Endothelial cell (in vitro differentiated cells): ENCODE measurements at regions not wholly inside any gene's neighbourhood (a gene's known extent, or its start where the extent isn't known, plus 50 kb on each side); places are given as distances from the start of the nearest gene placed in this dataset.

Experiments used
- DNase-seq: peaks from one replicate; pipeline ENCODE4 v3.0.0; 2021; ENCODE audit warnings: low spot score
- H3K27ac Mint-ChIP-seq: one replicate; pipeline ENCODE4 v1.8.0; 2021; ENCODE audit warnings: mixed read lengths, inconsistent platforms; ENCODE audit not compliant: unreplicated experiment
- H3K27me3 Mint-ChIP-seq: one replicate; pipeline ENCODE4 v1.8.0; 2021; ENCODE audit warnings: mild to moderate bottlenecking, moderate library complexity, mixed read lengths, inconsistent platforms; ENCODE audit not compliant: unreplicated experiment
- H3K36me3 Mint-ChIP-seq: one replicate; pipeline ENCODE4 v1.8.0; 2021; ENCODE audit warnings: mild to moderate bottlenecking, low read depth, mixed read lengths, inconsistent platforms; ENCODE audit not compliant: unreplicated experiment
- H3K4me1 Mint-ChIP-seq: one replicate; pipeline ENCODE4 v1.8.0; 2021; ENCODE audit warnings: mild to moderate bottlenecking, mixed read lengths, inconsistent platforms; ENCODE audit not compliant: unreplicated experiment
- H3K4me3 Mint-ChIP-seq: one replicate; pipeline ENCODE4 v1.8.0; 2021; ENCODE audit warnings: mild to moderate bottlenecking, mixed read lengths, inconsistent platforms; ENCODE audit not compliant: unreplicated experiment
- H3K9me3 Mint-ChIP-seq: one replicate; pipeline ENCODE4 v1.8.0; 2021; ENCODE audit warnings: mixed read lengths, inconsistent platforms; ENCODE audit not compliant: unreplicated experiment
- CTCF ChIP-seq: fragments of 200-600 bp; sonication (generic); IDR thresholded peaks from one replicate; pipeline ENCODE4 v1.5.0; 2021; ENCODE audit warnings: antibody characterized with exemption; ENCODE audit not compliant: unreplicated experiment

DNA sequence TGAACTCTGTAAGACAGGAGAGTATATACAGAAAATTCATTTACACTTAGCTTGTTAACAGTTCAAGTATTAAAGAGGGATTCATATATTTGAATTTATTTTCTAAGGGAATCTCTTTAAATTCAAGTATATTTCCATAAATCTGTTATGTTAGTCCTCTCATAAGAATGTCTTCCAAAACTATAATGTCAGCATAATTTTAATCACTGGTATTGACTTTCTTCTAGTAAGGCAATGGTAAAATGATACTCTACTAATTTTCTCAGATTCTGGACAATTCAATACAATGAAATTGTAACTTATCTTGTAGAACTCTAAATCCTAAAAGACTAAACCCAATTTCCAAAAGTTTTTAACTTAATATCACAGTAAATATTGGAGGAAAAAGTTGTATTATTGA lies 66.3 kb upstream of the EPHA6 start:
- no peak for TF ChIP-seq CTCF
- no peak overlapping the region for H3K27ac Mint-ChIP-seq

GRCh38 chr3:96750094-96750767 lies 64.2 kb upstream of the EPHA6 start:
- Mint-ChIP-seq H3K4me1 (no peaks in the 10 kb centered on the region), H3K36me3 (no peaks in the 10 kb centered on the region), H3K27ac (no peak overlapping the region), H3K4me3 (no peak overlapping the region), H3K27me3 (no peaks in the 10 kb centered on the region), H3K9me3 (peaks cover 5% of the 10 kb centered on the region)
- TF ChIP-seq CTCF, result no peak
- DNase-seq, result no peak

More for the DNA sequence above, 66.3 kb upstream of the EPHA6 start:
- H3K4me1 Mint-ChIP-seq, result no peaks in the 10 kb centered on the region
- no peaks in the 10 kb centered on the region for H3K36me3 Mint-ChIP-seq
- DNase-seq, result no peak
- no peak overlapping the region for H3K4me3 Mint-ChIP-seq
- no peaks in the 10 kb centered on the region for H3K27me3 Mint-ChIP-seq
- H3K9me3 Mint-ChIP-seq, result peaks cover 5% of the 10 kb centered on the region

DNA sequence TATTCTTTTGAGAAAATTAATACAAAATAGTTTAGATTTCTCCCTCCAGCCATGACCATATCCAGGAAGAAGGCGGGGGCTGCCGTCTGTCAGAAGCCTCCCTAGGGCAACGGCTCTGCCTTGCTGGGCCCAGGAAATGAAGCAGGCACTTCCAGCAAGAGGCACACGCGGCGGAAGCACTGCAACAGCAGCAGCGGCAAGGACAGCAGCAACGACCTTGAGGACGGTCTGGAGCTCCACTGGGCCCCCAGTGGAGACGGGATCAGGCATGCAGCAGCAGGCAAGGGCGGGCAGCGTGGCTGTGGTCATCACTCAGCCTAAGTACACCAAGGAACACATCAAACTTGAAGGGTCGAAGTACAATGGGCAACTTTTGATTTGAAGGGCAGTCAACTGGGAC lies 61.3 kb upstream of the EPHA6 start:
- Mint-ChIP-seq H3K9me3 (peaks cover 5% of the 10 kb centered on the region), H3K4me3 (no peak overlapping the region), H3K27ac (no peak overlapping the region), H3K27me3 (no peaks in the 10 kb centered on the region), H3K4me1 (peaks cover 6% of the 10 kb centered on the region), H3K36me3 (no peaks in the 10 kb centered on the region)
- no peak for TF ChIP-seq CTCF
- DNase-seq, result no peak

DNA sequence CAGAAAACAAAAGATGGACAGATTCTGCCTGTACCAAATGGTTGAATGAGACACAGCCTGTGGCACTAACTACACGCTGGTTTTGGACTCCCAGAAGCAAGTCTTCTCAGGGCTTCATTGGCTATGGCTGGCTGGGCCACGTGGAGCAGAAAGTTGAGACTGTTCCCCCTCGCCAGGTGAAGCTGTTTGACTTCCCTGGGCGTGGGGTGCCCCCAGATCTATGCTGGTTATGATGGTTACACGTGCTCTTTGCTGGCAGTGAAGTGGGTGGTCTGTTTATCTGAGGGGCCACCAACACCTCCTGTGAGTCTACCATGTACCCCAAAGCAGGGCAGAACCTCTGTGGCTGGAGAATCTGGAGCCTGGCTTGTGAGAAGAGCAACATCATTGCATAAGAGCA lies 60.3 kb upstream of the EPHA6 start:
- no peak overlapping the region for H3K27ac Mint-ChIP-seq
- H3K4me3 Mint-ChIP-seq, result no peak overlapping the region
- no peaks in the 10 kb centered on the region for H3K36me3 Mint-ChIP-seq
- H3K27me3 Mint-ChIP-seq, result no peaks in the 10 kb centered on the region
- H3K4me1 Mint-ChIP-seq, result peaks cover 6% of the 10 kb centered on the region
- DNase-seq, result no peak
- no peak for TF ChIP-seq CTCF
- H3K9me3 Mint-ChIP-seq, result peaks cover 5% of the 10 kb centered on the region

DNA sequence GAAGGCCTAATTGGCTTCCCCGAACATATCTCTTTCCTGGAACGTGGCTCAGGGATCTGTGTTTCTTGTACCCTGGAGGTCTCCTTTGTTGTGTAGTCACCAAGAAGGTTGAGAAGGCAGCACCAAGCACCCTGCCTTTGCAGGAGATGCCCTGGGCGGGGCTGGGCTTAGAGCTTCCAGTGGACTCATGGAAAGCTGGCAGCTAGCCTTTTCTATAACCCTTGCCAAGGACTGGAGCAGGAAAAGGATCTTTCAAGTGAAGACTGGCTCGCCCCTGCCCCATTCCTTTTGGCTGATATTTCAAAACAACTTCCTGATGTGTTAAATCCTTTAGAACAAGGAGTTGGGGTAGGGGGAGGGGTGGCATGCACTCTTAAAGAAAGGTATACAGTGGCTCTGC lies 58.9 kb upstream of the EPHA6 start:
- Mint-ChIP-seq H3K4me3 (no peak overlapping the region), H3K27me3 (no peaks in the 10 kb centered on the region), H3K36me3 (no peaks in the 10 kb centered on the region), H3K4me1 (peaks cover 6% of the 10 kb centered on the region), H3K9me3 (no peaks in the 10 kb centered on the region), H3K27ac (no peak overlapping the region)
- DNase-seq, result no peak
- TF ChIP-seq CTCF, result no peak
